AG04449 (cell line): ENCODE measurements at regions not wholly inside any gene's neighbourhood (a gene's known extent, or its start where the extent isn't known, plus 50 kb on each side); places are given as distances from the start of the nearest gene placed in this dataset.
A peak's percentile ranks its signal among the peaks of the same experiment; 100 is the strongest.

Source experiments
- CTCF ChIA-PET: fragments of 350-600 bp; formaldehyde crosslinking; extraction: SDS; loops from one replicate; lab custom pipeline; 2021; ENCODE audit warnings: antibody characterized with exemption; lab: Yijun Ruan, JAX
- POLR2A ChIA-PET: fragments of 400-600, 350-600 bp; formaldehyde crosslinking; extraction: SDS; loops from one replicate; lab custom pipeline; 2020; ENCODE audit warnings: antibody characterized with exemption, inconsistent platforms; lab: Yijun Ruan, JAX
- DNase-seq: peaks from one replicate; pipeline ENCODE4 v3.0.0-alpha.2; 2010; ENCODE audit warnings: low read depth, low spot score
- H3K4me3 ChIP-seq: 2 replicates; pipeline ENCODE4 v1.5.1; 2011; ENCODE audit warnings: low read depth, mild to moderate bottlenecking, control low read depth, low read length
- TF ChIP-seq, protein P1 (sequence below): IDR thresholded peaks from one replicate; pipeline ENCODE4 v1.5.1; 2011; ENCODE audit warnings: mild to moderate bottlenecking, moderate library complexity, low read length, control low read depth, inconsistent platforms; ENCODE audit not compliant: insufficient read depth; ENCODE audit errors: missing control alignments

DNA sequence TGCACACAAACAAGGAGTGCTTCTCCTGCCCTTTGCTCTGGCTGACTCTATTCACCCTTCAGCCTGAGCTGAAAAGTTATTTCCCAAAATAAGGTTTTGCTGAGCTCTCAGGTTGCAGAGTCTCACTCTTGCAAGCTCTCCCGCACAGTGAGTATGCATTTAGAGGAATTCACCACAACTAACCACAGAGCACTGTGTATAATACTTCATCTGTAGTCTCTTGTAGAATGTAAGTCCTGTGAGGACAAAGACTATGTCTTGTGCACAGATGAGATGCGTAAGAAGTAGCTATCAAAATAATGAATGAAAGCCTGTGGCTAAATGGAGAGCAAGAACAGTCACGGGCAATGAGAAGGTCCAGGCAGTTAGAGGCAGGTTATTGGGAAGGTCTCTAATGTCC lies 156.5 kb upstream of the SLCO3A1 start:
- no peak overlapping the region for H3K4me3 ChIP-seq
- TF ChIP-seq, protein P1, sequence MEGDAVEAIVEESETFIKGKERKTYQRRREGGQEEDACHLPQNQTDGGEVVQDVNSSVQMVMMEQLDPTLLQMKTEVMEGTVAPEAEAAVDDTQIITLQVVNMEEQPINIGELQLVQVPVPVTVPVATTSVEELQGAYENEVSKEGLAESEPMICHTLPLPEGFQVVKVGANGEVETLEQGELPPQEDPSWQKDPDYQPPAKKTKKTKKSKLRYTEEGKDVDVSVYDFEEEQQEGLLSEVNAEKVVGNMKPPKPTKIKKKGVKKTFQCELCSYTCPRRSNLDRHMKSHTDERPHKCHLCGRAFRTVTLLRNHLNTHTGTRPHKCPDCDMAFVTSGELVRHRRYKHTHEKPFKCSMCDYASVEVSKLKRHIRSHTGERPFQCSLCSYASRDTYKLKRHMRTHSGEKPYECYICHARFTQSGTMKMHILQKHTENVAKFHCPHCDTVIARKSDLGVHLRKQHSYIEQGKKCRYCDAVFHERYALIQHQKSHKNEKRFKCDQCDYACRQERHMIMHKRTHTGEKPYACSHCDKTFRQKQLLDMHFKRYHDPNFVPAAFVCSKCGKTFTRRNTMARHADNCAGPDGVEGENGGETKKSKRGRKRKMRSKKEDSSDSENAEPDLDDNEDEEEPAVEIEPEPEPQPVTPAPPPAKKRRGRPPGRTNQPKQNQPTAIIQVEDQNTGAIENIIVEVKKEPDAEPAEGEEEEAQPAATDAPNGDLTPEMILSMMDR: no peak
- CTCF ChIA-PET: interaction anchor here (2.8 kb wide), 1 partner anchor 10 kb away, joined by 14 read pairs; no protein-coding TSS in a partner anchor
- DNase-seq: no peak
- POLR2A ChIA-PET: no interaction called here

DNA sequence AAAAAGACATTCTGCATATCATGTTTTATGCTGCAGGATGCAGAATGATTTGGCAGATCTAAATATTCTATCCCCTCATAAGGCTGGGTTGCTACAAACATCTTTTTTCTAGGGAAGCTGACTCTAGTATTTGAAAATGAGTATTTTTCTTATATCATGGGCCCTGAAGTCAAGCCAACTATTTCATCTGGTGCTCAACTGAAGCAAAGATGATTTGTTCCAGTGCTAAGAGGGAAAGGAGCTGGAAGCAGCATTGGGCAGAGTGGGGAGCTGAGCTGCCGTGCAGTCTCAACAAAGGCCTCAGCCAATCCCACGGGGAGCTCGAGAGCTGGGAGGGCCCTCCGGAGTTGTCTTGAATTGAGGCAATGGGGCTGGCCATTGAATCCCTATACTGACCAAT lies 155.3 kb upstream of the SLCO3A1 start:
- TF ChIP-seq, protein P1: no peak

DNA sequence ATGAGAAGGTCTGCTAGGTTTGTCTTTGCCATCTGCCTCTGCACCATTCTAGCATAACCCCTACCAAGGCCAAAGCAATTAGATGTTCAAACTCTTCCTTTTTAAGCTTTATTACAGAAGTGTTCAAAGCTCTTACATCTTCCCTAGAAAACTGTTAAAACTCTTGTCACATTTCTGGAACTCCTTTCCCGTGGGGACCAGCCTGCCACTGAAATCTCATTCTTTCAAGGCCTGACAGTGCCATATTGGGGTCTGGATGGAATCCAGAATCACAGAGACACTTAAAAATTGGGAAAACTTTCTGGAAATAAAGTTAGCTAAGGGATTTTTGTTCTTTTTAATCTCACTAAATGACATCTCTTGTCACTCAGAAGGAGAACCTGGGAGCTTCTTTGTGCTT lies 153.8 kb upstream of the SLCO3A1 start:
- no peak overlapping the region for H3K4me3 ChIP-seq
- ChIA-PET POLR2A (no interaction called here), CTCF (interaction anchor here (2.8 kb wide), 1 partner anchor 7 kb away, joined by 14 read pairs; no protein-coding TSS in a partner anchor)
- TF ChIP-seq, protein P1: no peak
- DNase-seq: no peak

More for the DNA sequence above, 155.3 kb upstream of the SLCO3A1 start:
- no peak overlapping the region for H3K4me3 ChIP-seq
- ChIA-PET POLR2A (no interaction called here), CTCF (interaction anchor here (2.8 kb wide), 1 partner anchor 8 kb away, joined by 14 read pairs; no protein-coding TSS in a partner anchor)
- no peak for DNase-seq

DNA sequence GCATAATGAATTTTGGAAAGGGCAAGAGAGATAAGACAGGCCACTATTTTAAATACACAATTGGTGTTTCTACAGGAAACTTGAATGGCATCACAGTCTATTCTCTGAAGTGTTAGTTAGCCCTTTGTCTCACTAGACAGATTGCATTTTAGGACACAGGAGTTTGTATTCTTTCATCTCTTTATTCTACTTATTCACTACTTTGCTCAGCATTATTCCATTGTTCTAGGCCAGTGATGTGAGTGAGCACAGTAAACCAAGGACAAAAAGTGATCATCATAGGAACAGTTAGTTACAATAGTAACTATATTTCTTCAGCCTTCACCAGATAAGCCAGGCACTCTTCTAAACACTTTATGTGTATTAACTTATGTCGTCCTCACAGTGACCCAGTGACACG lies 150.2 kb upstream of the SLCO3A1 start:
- CTCF ChIA-PET: no interaction called here
- DNase-seq: no peak
- TF ChIP-seq, protein P1: no peak
- H3K4me3 ChIP-seq: no peak overlapping the region
- POLR2A ChIA-PET: no interaction called here

DNA sequence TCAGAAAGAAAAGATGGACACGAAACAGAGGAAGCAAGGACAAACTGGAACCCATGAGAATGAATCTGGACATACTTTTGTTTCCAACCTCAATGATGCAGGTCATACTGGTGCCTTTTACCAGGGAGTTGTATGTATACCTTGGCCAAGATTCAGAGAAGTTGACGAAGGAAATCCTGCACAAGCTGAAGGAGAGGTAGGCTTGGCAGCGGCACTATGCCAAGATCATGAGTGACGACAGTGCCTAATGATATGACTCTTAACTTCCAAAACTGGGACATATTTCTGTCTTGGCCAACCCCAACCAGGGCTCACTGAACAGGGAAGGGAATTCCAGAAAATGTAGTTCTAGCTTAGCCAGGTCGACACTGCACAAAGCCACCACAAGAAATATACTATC lies 149.2 kb upstream of the SLCO3A1 start:
- CTCF ChIA-PET: interaction anchor here (2.0 to 3.6 kb wide), 4 partner anchors 10 to 379 kb away, joined by 8 to 58 read pairs (median 22); no protein-coding TSS in a partner anchor
- TF ChIP-seq, protein P1: no peak
- no peak for DNase-seq
- H3K4me3 ChIP-seq: no peak overlapping the region
- POLR2A ChIA-PET: no interaction called here

DNA sequence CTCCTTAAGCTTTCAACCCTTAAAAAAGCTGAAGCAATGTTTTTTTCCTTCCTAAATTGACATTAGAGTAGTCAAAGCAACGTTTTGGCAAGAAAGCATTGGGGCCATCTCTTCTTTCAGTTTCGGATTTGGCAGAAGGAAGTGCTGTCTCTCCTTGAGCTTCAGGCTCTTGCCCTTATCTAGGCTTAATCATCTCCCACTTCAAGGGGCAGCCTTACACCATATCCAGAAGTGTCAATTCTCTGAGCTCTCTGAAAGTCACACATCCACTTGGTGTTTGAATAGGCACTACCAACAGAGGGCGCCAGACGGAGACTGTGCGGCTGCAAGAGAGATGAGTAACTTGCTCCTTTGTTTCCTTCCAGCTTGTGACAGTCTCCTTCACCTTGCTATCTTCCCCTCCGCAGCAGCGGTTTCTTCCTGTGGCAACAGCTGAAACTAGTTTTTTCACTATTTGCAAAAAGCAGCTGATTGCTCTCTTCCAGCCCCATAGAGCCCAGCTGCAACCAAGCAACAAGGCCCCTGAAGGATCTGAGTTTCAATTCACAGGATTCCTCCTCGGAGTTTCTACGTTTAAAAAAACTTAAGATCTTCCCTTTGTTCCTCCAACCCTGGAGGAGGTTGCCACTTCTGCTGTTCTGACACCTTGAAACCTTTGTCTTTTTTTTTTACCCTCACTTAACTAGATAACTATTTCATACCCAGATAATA lies 147.0 kb upstream of the SLCO3A1 start:
- POLR2A ChIA-PET: no interaction called here
- no peak overlapping the region for H3K4me3 ChIP-seq
- CTCF ChIA-PET: interaction anchor here (0.8 to 3.6 kb wide), 23 partner anchors 8 to 440 kb away, joined by 3 to 58 read pairs (median 7); no protein-coding TSS in a partner anchor
- TF ChIP-seq, protein P1: peak; percentile 84
- no peak for DNase-seq
